Stomach (tissue), 4 donors: ENCODE measurements at regions not wholly inside any gene's neighbourhood (a gene's known extent, or its start where the extent isn't known, plus 50 kb on each side); places are given as distances from the start of the nearest gene placed in this dataset.

Source experiments
- CTCF ChIP-seq, 7 experiments: fragments of 450-650 bp in 4 of 7; fragments of 200-600 bp in 3 of 7; sonication (generic) in 3 of 7; IDR thresholded peaks; one replicate each; pipeline ENCODE4 v1.5.1; 2016 to 2019; ENCODE audit warnings: antibody characterized with exemption in 7 of 7, control low read depth in 2 of 7, mild to moderate bottlenecking in 1 of 7
- POLR2A ChIP-seq, 4 donors: fragments of 450-650 bp; IDR thresholded peaks; one replicate each; pipeline ENCODE4 v1.6.1; 2016; ENCODE audit warnings: antibody characterized with exemption in 4 of 4, control low read depth in 2 of 4, mild to moderate bottlenecking in 1 of 4, moderate library complexity in 1 of 4
- POLR2AphosphoS5 ChIP-seq, 3 donors: sonication (generic); formaldehyde crosslinking; IDR thresholded peaks; one replicate each; pipeline ENCODE4 v1.6.1; 2016; ENCODE audit warnings: antibody characterized with exemption in 3 of 3

DNA sequence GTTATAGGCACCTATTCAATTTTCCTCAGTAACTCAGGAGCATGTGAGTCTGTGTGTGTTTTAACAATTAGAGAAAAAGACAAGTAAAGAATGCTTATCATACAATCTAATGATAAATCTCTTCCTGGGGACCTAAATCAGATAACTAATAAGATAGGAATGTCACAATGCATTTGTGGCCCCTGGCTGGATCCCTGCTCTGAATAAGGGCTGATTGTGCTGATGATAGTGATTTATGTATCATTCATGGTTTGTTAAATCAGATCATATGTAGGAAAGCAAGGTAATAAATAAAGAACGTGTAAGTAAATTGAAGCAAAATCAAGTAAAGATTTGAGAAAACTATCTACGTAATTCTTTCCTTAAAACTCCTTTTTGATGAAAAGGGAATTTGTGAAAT lies 145.9 kb downstream of the C7orf25 start:
- no peak for TF ChIP-seq CTCF (IDR thresholded peaks at IDR 0.05)
- TF ChIP-seq POLR2A (IDR thresholded peaks at IDR 0.05): no peak
- TF ChIP-seq POLR2AphosphoS5 (IDR thresholded peaks at IDR 0.05): no peak
